Natural killer cell (primary cell): ENCODE measurements at regions not wholly inside any gene's neighbourhood (a gene's known extent, or its start where the extent isn't known, plus 50 kb on each side); places are given as distances from the start of the nearest gene placed in this dataset.

ENCODE experiments used
- ATAC-seq, 3 donors: fragments of 150-1000 bp in 2 of 3; fragments of 200-7000 bp in 1 of 3; cut with Tn5 transposase; 1 replicate in 1 of 3; 2 replicates in 2 of 3; pipeline ENCODE4 v1.10.0; 2021; ENCODE audit warnings: mild to moderate bottlenecking in 2 of 3, moderate library complexity in 2 of 3
- DNase-seq, 2 donors: peaks; one replicate each; pipeline versions ENCODE4 v3.0.0 to v3.0.0-alpha.2; 2013 to 2021; ENCODE audit warnings: mixed read lengths in 1 of 2
- H3K27ac ChIP-seq: one replicate; pipeline ENCODE4 v1.5.1; 2013; ENCODE audit warnings: mild to moderate bottlenecking, low read length
- H3K27me3 ChIP-seq: one replicate; pipeline ENCODE4 v1.6.1; 2013; ENCODE audit warnings: low read length; ENCODE audit not compliant: control insufficient read depth, insufficient read depth
- H3K36me3 ChIP-seq: one replicate; pipeline ENCODE4 v1.6.1; 2013; ENCODE audit warnings: low read length; ENCODE audit not compliant: control insufficient read depth, insufficient read depth
- H3K4me1 ChIP-seq: one replicate; pipeline ENCODE4 v1.6.1; 2013; ENCODE audit warnings: low read length; ENCODE audit not compliant: control insufficient read depth, insufficient read depth
- H3K4me3 ChIP-seq: one replicate; pipeline ENCODE4 v1.5.1; 2013; ENCODE audit warnings: low read length
- H3K9me3 ChIP-seq: one replicate; pipeline ENCODE4 v1.6.1; 2013; ENCODE audit warnings: low read length; ENCODE audit not compliant: control insufficient read depth, insufficient read depth
- H3K27ac Mint-ChIP-seq, 2 donors: one replicate each; pipeline ENCODE4 v1.8.0; 2022; ENCODE audit warnings: mild to moderate bottlenecking in 2 of 2, mixed read lengths in 2 of 2, moderate library complexity in 1 of 2
- H3K27me3 Mint-ChIP-seq, 2 donors: one replicate each; pipeline ENCODE4 v1.8.0; 2022; ENCODE audit warnings: low read depth in 2 of 2, mixed read lengths in 2 of 2
- H3K36me3 Mint-ChIP-seq: one replicate; pipeline ENCODE4 v1.8.0; 2022; ENCODE audit warnings: mixed read lengths
- H3K4me1 Mint-ChIP-seq, 2 donors: one replicate each; pipeline ENCODE4 v1.8.0; 2022; ENCODE audit warnings: mixed read lengths in 2 of 2
- H3K4me3 Mint-ChIP-seq: one replicate; pipeline ENCODE4 v1.8.0; 2022; ENCODE audit warnings: mild to moderate bottlenecking, moderate library complexity, mixed read lengths
- H3K9me3 Mint-ChIP-seq, 2 donors: one replicate each; pipeline ENCODE4 v1.8.0; 2022; ENCODE audit warnings: mixed read lengths in 2 of 2
- WGBS: methylation state at CpG from one replicate; pipeline ENCODE4 v1.1.7; 2013; ENCODE audit warnings: missing lambda C conversion rate; ENCODE audit not compliant: insufficient coverage; 5-methylcytosine and 5-hydroxymethylcytosine counted together
- intact Hi-C: fragments of 100-400 bp; cut with micrococcal nuclease; formaldehyde crosslinking; loops from one replicate; pipeline ENCODE4 v1.14.2; 2022
- TF ChIP-seq, protein P1 (sequence below): fragments of 200-600 bp; IDR thresholded peaks from one replicate; pipeline ENCODE4 v1.8.0; 2022; ENCODE audit warnings: antibody characterized with exemption

DNA sequence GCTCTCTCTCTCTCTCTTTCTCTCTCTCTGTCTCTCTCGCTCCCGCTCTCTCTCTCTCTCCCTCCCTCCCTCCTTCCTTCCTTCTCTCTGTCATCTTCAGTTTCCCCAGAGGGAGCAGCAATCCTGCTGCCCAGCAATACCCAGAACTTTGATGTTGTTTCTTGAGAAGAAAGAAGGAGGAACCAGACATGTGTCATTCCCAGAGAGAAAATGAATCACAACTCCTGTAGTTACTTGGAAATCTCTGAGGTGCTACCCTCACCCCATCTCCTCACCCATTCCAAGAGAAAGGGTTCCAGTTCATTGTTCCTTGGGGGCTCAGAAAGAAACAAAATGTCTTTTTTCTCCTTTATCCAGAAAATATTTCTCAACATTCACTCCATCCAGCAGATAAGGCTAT lies 449.1 kb downstream of the TNS1 start:
- no peaks in the 10 kb centered on the region for H3K4me1 Mint-ChIP-seq
- peaks cover 0 to 2% of the 10 kb centered on the region in 2 donors for H3K27me3 Mint-ChIP-seq
- 78% methylated on average over 2 of the region's 2 CpGs for WGBS

DNA sequence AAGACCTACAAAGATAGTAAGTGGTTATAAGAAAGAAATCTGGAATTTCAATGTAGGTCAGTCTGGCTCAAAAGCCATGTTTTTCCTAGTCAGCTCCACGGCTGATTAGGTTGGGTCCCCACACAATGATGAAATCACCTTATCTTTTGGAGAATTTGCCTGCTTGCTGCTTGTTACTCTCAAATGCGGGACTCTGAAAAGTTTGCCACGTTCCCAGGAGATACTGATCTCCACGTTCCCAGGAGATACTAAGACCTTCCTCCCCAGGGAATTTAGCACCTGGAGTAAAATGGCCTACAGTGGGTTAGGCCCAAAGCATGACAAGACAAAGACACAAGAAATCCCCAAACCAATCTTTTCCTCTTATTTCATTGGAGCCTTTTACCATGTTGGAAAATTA lies 449.6 kb downstream of the TNS1 start:
- Histone ChIP-seq H3K9me3 (no peaks in the 10 kb centered on the region), H3K36me3 (no peaks in the 10 kb centered on the region), H3K4me3 (no peak overlapping the region), H3K27me3 (no peaks in the 10 kb centered on the region), H3K27ac (no peak overlapping the region), H3K4me1 (no peaks in the 10 kb centered on the region)
- 70% methylated on average over 4 of the region's 4 CpGs for WGBS
- H3K4me3 Mint-ChIP-seq = no peak overlapping the region
- H3K4me1 Mint-ChIP-seq = no peaks in the 10 kb centered on the region
- peaks cover 0 to 2% of the 10 kb centered on the region in 2 donors for H3K27me3 Mint-ChIP-seq
- intact Hi-C loops = no loop called here
- no peaks in the 10 kb centered on the region for H3K36me3 Mint-ChIP-seq
- TF ChIP-seq, protein P1, sequence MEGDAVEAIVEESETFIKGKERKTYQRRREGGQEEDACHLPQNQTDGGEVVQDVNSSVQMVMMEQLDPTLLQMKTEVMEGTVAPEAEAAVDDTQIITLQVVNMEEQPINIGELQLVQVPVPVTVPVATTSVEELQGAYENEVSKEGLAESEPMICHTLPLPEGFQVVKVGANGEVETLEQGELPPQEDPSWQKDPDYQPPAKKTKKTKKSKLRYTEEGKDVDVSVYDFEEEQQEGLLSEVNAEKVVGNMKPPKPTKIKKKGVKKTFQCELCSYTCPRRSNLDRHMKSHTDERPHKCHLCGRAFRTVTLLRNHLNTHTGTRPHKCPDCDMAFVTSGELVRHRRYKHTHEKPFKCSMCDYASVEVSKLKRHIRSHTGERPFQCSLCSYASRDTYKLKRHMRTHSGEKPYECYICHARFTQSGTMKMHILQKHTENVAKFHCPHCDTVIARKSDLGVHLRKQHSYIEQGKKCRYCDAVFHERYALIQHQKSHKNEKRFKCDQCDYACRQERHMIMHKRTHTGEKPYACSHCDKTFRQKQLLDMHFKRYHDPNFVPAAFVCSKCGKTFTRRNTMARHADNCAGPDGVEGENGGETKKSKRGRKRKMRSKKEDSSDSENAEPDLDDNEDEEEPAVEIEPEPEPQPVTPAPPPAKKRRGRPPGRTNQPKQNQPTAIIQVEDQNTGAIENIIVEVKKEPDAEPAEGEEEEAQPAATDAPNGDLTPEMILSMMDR = no peak
- DNase-seq = no peak
- H3K27ac Mint-ChIP-seq = no peak overlapping the region
- no peaks in the 10 kb centered on the region for H3K9me3 Mint-ChIP-seq
- no peak for ATAC-seq

More for the DNA sequence above, 449.1 kb downstream of the TNS1 start:
- Mint-ChIP-seq H3K4me3 (no peak overlapping the region), H3K27ac (no peak overlapping the region), H3K9me3 (no peaks in the 10 kb centered on the region), H3K36me3 (no peaks in the 10 kb centered on the region)
- ATAC-seq = no peak
- no peaks in the 10 kb centered on the region for H3K27me3 ChIP-seq
- H3K36me3 ChIP-seq = no peaks in the 10 kb centered on the region
- no peak overlapping the region for H3K27ac ChIP-seq
- TF ChIP-seq, protein P1 = no peak
- H3K9me3 ChIP-seq = no peaks in the 10 kb centered on the region
- H3K4me3 ChIP-seq = no peak overlapping the region
- no peak for DNase-seq
- intact Hi-C loops = no loop called here
- H3K4me1 ChIP-seq = no peaks in the 10 kb centered on the region

DNA sequence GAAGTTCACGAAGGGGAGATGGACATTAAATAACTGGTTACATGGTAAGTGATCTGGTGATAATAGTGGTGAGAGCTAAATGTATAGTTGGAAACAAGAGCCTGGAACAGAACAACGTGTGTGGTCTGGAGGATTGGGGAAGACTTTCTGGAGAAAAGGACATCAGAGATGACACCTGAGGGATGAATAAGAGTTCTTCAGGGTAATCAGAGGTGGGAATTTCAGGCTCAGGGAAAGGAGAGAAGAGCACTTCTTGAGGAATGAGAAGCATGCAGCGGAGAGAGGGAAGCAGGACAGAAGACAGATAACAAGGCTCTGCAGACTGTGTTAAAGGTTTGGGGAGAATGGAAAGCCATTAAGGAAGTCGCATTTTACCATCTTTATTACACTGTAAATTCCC lies 450.7 kb downstream of the TNS1 start:
- Mint-ChIP-seq H3K9me3 (no peaks in the 10 kb centered on the region), H3K27ac (no peak overlapping the region), H3K4me1 (no peaks in the 10 kb centered on the region), H3K27me3 (peaks cover 2 to 3% of the 10 kb centered on the region in 2 donors), H3K36me3 (no peaks in the 10 kb centered on the region), H3K4me3 (no peak overlapping the region)
- no peak for DNase-seq
- Histone ChIP-seq H3K36me3 (no peaks in the 10 kb centered on the region), H3K9me3 (no peaks in the 10 kb centered on the region), H3K27me3 (no peaks in the 10 kb centered on the region), H3K4me3 (no peak overlapping the region), H3K27ac (no peak overlapping the region), H3K4me1 (no peaks in the 10 kb centered on the region)
- TF ChIP-seq, protein P1 = no peak
- intact Hi-C loops = no loop called here
- 83% methylated on average over 4 of the region's 4 CpGs for WGBS
- ATAC-seq = no peak

DNA sequence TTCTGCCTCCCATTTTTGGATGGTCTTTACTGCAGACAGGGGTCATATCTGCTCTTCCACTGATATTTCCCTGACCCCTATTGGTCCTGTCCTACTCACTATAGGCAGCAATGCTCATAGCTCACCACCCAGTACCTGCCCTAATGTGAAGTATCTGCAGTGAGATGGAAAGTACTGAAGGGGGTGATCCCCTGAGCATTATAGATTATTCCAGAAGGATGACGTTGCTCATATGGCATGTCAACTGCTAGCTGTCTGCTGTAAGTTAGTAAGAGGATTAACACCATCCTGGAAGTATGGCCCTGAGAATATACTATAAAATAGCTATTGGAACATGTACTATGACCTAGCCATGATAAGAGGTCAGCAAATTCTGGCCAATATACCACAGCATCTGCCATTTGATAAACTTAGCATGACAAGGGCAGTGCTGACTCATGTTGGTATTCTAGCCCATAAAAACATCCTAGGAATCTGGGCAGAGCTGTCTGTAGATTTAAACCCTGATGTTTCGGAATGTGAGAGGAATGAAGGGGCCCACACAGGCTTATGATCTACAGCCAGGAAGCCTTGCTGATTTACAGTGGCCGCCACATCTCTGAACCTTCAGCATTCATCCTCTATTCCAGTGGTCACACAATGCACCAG lies 451.4 kb downstream of the TNS1 start:
- H3K4me3 Mint-ChIP-seq = no peak overlapping the region
- H3K36me3 ChIP-seq = no peaks in the 10 kb centered on the region
- intact Hi-C loops = no loop called here
- TF ChIP-seq, protein P1 = no peak
- ATAC-seq (no peak), DNase-seq (no peak)
- H3K4me1 Mint-ChIP-seq = no peaks in the 10 kb centered on the region
- no peak overlapping the region for H3K4me3 ChIP-seq
- no peaks in the 10 kb centered on the region for H3K9me3 Mint-ChIP-seq
- H3K27ac ChIP-seq = no peak overlapping the region
- H3K9me3 ChIP-seq = no peaks in the 10 kb centered on the region
- H3K36me3 Mint-ChIP-seq = no peaks in the 10 kb centered on the region
- H3K27me3 ChIP-seq = no peaks in the 10 kb centered on the region
- H3K27ac Mint-ChIP-seq = no peak overlapping the region
- no peaks in the 10 kb centered on the region for H3K4me1 ChIP-seq
- H3K27me3 Mint-ChIP-seq = peaks cover 2 to 9% of the 10 kb centered on the region in 2 donors
- 71% methylated on average over 3 of the region's 3 CpGs for WGBS
